ENCODE measurements at regions not wholly inside any gene's neighbourhood (a gene's known extent, or its start where the extent isn't known, plus 50 kb on each side); places are given as distances from the start of the nearest gene placed in this dataset.
A peak's percentile ranks its signal among the peaks of the same experiment; 100 is the strongest.

GRCh38 chr5:93894601-93895354 is 153.4 kb upstream of the POU5F2 start:
- no peak overlapping the region for H3K4me2 ChIP-seq (ENCODE audit: insufficient read depth in 1 of 2, low read depth in 2 of 2, low read length in 2 of 2)
- H3K27ac ChIP-seq (ENCODE audit: low read depth, low read length), result no peak overlapping the region
- no peaks in the 10 kb centered on the region for H3K79me1 ChIP-seq (ENCODE audit: low read depth, low read length)
- H2BK12ac ChIP-seq (ENCODE audit: low read depth, low read length), result no peak overlapping the region
- no peaks in the 10 kb centered on the region; a peak in 1 of 7 replicates for H3K4me1 ChIP-seq (replicated peaks in 1 of 4; ENCODE audit: control insufficient read depth in 3 of 4, insufficient read depth in 4 of 4, low read length in 3 of 4)
- H3K56ac ChIP-seq (replicated peaks; ENCODE audit: insufficient read length, low read depth, low read length), result no peak overlapping the region
- no peak overlapping the region for H2BK5ac ChIP-seq (ENCODE audit: low read depth, low read length)
- H4K20me1 ChIP-seq (replicated peaks in 1 of 2; ENCODE audit: control insufficient read depth in 1 of 2, insufficient read depth in 2 of 2, low read length in 2 of 2), result no peaks in the 10 kb centered on the region
- peak; percentile 81 for FAIRE-seq
- H2BK120ac ChIP-seq (replicated peaks; ENCODE audit: low read depth, low read length), result no peak overlapping the region
- H3K23ac ChIP-seq (ENCODE audit: insufficient read length), result no peak overlapping the region
- no peak for DNase-seq (ENCODE audit: low read depth in 1 of 2, low spot score in 2 of 2)
- H3K9me3 ChIP-seq (ENCODE audit: insufficient read depth in 2 of 2, low read depth in 1 of 2, low read length in 1 of 2), result no peaks in the 10 kb centered on the region
- peaks cover 0 to 1% (median 0%) of the 10 kb centered on the region in 4 experiments; a peak in 1 of 7 replicates for H3K27me3 ChIP-seq (replicated peaks in 1 of 4; ENCODE audit: control insufficient read depth in 3 of 4, extremely low read depth in 1 of 4, insufficient read depth in 3 of 4, low read length in 3 of 4)
- no peak overlapping the region for H2BK20ac ChIP-seq (ENCODE audit: low read length)
- H4K8ac ChIP-seq (ENCODE audit: extremely low read depth, insufficient read depth, low read length), result no peak overlapping the region
- no peak overlapping the region for H3K4me3 ChIP-seq (ENCODE audit: extremely low read depth in 1 of 4, insufficient read depth in 2 of 4, low read depth in 3 of 4, low read length in 4 of 4)
- no peak overlapping the region for H2BK15ac ChIP-seq (ENCODE audit: low read length)
- H2AK5ac ChIP-seq (ENCODE audit: low read depth, low read length), result no peak overlapping the region
- 74% methylated on average over 9 of the region's 9 CpGs; no CpG with 5 or more reads in 1 of the 2 experiments for WGBS, 2 experiments (ENCODE audit: extremely low coverage in 1 of 2, insufficient coverage in 1 of 2, insufficient read length in 1 of 2, insufficient replicate concordance in 2 of 2, low coverage in 1 of 2, low lambda C conversion rate in 2 of 2, missing lambda C conversion rate in 1 of 2)
- CTCF ChIA-PET (ENCODE audit: partially characterized antibody), result interaction anchor here (0.6 to 2.1 kb wide), 23 partner anchors 8 to 1119 kb away, joined by 3 to 16 read pairs (median 4); no protein-coding TSS in a partner anchor
- H3K14ac ChIP-seq (ENCODE audit: insufficient read length), result no peak overlapping the region
- H4K91ac ChIP-seq (replicated peaks; ENCODE audit: insufficient read length, low read length), result no peak overlapping the region
- no peak overlapping the region for H3K9ac ChIP-seq (replicated peaks in 1 of 4; ENCODE audit: extremely low read depth in 1 of 4, low read depth in 3 of 4, low read length in 3 of 4)
- POLR2A ChIA-PET (ENCODE audit: partially characterized antibody), result no interaction called here
- H2AFZ ChIP-seq (ENCODE audit: low read length), result no peak overlapping the region
- no peaks in the 10 kb centered on the region for H3K79me2 ChIP-seq (ENCODE audit: control insufficient read depth in 1 of 2, insufficient read depth in 2 of 2, low read length in 2 of 2)
- no peaks in the 10 kb centered on the region for H3K23me2 ChIP-seq (ENCODE audit: low read depth, low read length)
- no peaks in the 10 kb centered on the region for H3K36me3 ChIP-seq (ENCODE audit: control insufficient read depth in 2 of 4, insufficient read depth in 4 of 4, low read length in 3 of 4)
- H3K18ac ChIP-seq (ENCODE audit: extremely low read depth, low read length), result no peak overlapping the region
- H3K4ac ChIP-seq (replicated peaks; ENCODE audit: insufficient read length, low read depth, low read length), result no peak overlapping the region
- H4K5ac ChIP-seq (ENCODE audit: insufficient read length, low read depth, low read length), result no peak overlapping the region
- TF ChIP-seq RNF2 (IDR thresholded peaks at IDR 0.05; ENCODE audit: borderline replicate concordance, low read depth, low read length, missing control alignments, poor library complexity, severe bottlenecking) (no peak), TBP (IDR thresholded peaks at IDR 0.05; ENCODE audit: low read depth, low read length) (no peak), SRF (IDR thresholded peaks at IDR 0.05; ENCODE audit: low read depth, low read length) (no peak), TEAD4 (IDR thresholded peaks at IDR 0.05; ENCODE audit: low read depth, low read length) (no peak), TAF7 (optimal IDR thresholded peaks at IDR 0.05; ENCODE audit: borderline replicate concordance, low read depth, low read length) (no peak), CHD2 (IDR thresholded peaks at IDR 0.05; ENCODE audit: low read length) (no peak), MAX (IDR thresholded peaks at IDR 0.05) (no peak), BACH1 (IDR thresholded peaks at IDR 0.05; ENCODE audit: low read length) (no peak), YY1 (IDR thresholded peaks at IDR 0.05; ENCODE audit: low read depth, low read length) (no peak), RAD21 (IDR thresholded peaks at IDR 0.05 in 1 of 2, conservative IDR thresholded peaks at IDR 0.05 in 1 of 2; ENCODE audit: low read depth in 2 of 2, low read length in 2 of 2) (peak; percentile 44 to 56), SP4 (IDR thresholded peaks at IDR 0.05; ENCODE audit: low read length) (no peak)

Measured in H1 (cell line).